Activated naive CD8-positive, alpha-beta T cell (primary cell): ENCODE measurements at regions not wholly inside any gene's neighbourhood (a gene's known extent, or its start where the extent isn't known, plus 50 kb on each side); places are given as distances from the start of the nearest gene placed in this dataset.

Source experiments
- H3K27ac Mint-ChIP-seq: one replicate; pipeline ENCODE4 v1.8.0; 2021; ENCODE audit warnings: mixed read lengths
- H3K27me3 Mint-ChIP-seq: one replicate; pipeline ENCODE4 v1.8.0; 2021; ENCODE audit warnings: mixed read lengths
- H3K36me3 Mint-ChIP-seq: one replicate; pipeline ENCODE4 v1.8.0; 2021; ENCODE audit warnings: mixed read lengths
- H3K4me1 Mint-ChIP-seq: one replicate; pipeline ENCODE4 v1.8.0; 2021; ENCODE audit warnings: low read depth, mixed read lengths
- H3K4me3 Mint-ChIP-seq: one replicate; pipeline ENCODE4 v1.8.0; 2021; ENCODE audit warnings: mild to moderate bottlenecking, mixed read lengths
- H3K9me3 Mint-ChIP-seq: one replicate; pipeline ENCODE4 v1.8.0; 2021; ENCODE audit warnings: low read depth, mixed read lengths

- H3K27ac Mint-ChIP-seq: no peak overlapping the region
- no peaks in the 10 kb centered on the region for H3K9me3 Mint-ChIP-seq
- no peaks in the 10 kb centered on the region for H3K4me1 Mint-ChIP-seq
- H3K27me3 Mint-ChIP-seq: peaks cover 2% of the 10 kb centered on the region
- no peaks in the 10 kb centered on the region for H3K36me3 Mint-ChIP-seq
- H3K4me3 Mint-ChIP-seq: no peak overlapping the region
Measured at GRCh38 chr3:99524559-99524958, 113.8 kb upstream of the COL8A1 start.

- no peaks in the 10 kb centered on the region for H3K36me3 Mint-ChIP-seq
- no peak overlapping the region for H3K27ac Mint-ChIP-seq
- no peaks in the 10 kb centered on the region for H3K4me1 Mint-ChIP-seq
- H3K4me3 Mint-ChIP-seq: no peak overlapping the region
- peaks cover 2% of the 10 kb centered on the region for H3K27me3 Mint-ChIP-seq
- H3K9me3 Mint-ChIP-seq: no peaks in the 10 kb centered on the region
Measured at GRCh38 chr3:99523431-99524127, 114.8 kb upstream of the COL8A1 start.

GRCh38 chr3:99522147-99522546 lies 116.2 kb upstream of the COL8A1 start:
- Mint-ChIP-seq H3K4me1 (no peaks in the 10 kb centered on the region), H3K27me3 (peaks cover 2% of the 10 kb centered on the region), H3K27ac (no peak overlapping the region), H3K9me3 (no peaks in the 10 kb centered on the region), H3K36me3 (no peaks in the 10 kb centered on the region), H3K4me3 (no peak overlapping the region)

- H3K4me3 Mint-ChIP-seq: no peak overlapping the region
- no peak overlapping the region for H3K27ac Mint-ChIP-seq
- no peaks in the 10 kb centered on the region for H3K9me3 Mint-ChIP-seq
- no peaks in the 10 kb centered on the region for H3K36me3 Mint-ChIP-seq
- H3K4me1 Mint-ChIP-seq: no peaks in the 10 kb centered on the region
- peaks cover 2% of the 10 kb centered on the region for H3K27me3 Mint-ChIP-seq
Measured at GRCh38 chr3:99521551-99521950, 116.8 kb upstream of the COL8A1 start.

GRCh38 chr3:99520513-99520912 lies 117.9 kb upstream of the COL8A1 start:
- H3K4me1 Mint-ChIP-seq: no peaks in the 10 kb centered on the region
- H3K27me3 Mint-ChIP-seq: no peaks in the 10 kb centered on the region
- H3K27ac Mint-ChIP-seq: no peak overlapping the region
- no peak overlapping the region for H3K4me3 Mint-ChIP-seq
- no peaks in the 10 kb centered on the region for H3K9me3 Mint-ChIP-seq
- H3K36me3 Mint-ChIP-seq: no peaks in the 10 kb centered on the region

- no peaks in the 10 kb centered on the region for H3K9me3 Mint-ChIP-seq
- no peak overlapping the region for H3K27ac Mint-ChIP-seq
- H3K36me3 Mint-ChIP-seq: no peaks in the 10 kb centered on the region
- no peaks in the 10 kb centered on the region for H3K4me1 Mint-ChIP-seq
- no peak overlapping the region for H3K4me3 Mint-ChIP-seq
- peaks cover 1% of the 10 kb centered on the region for H3K27me3 Mint-ChIP-seq
Measured at GRCh38 chr3:99516936-99517335, 121.5 kb upstream of the COL8A1 start.

- H3K9me3 Mint-ChIP-seq: peaks cover 5% of the 10 kb centered on the region
- no peak overlapping the region for H3K27ac Mint-ChIP-seq
- H3K4me3 Mint-ChIP-seq: no peak overlapping the region
- H3K36me3 Mint-ChIP-seq: no peaks in the 10 kb centered on the region
- peaks cover 1% of the 10 kb centered on the region for H3K27me3 Mint-ChIP-seq
- H3K4me1 Mint-ChIP-seq: no peaks in the 10 kb centered on the region
Measured at GRCh38 chr3:99515891-99516290, 122.5 kb upstream of the COL8A1 start.

GRCh38 chr3:99509224-99509623 lies 129.2 kb upstream of the COL8A1 start:
- Mint-ChIP-seq H3K9me3 (peaks cover 5% of the 10 kb centered on the region), H3K4me1 (no peaks in the 10 kb centered on the region), H3K27ac (no peak overlapping the region), H3K4me3 (no peak overlapping the region), H3K27me3 (peaks cover 1% of the 10 kb centered on the region), H3K36me3 (no peaks in the 10 kb centered on the region)

GRCh38 chr3:99508191-99508590 lies 130.2 kb upstream of the COL8A1 start:
- no peaks in the 10 kb centered on the region for H3K4me1 Mint-ChIP-seq
- peaks cover 1% of the 10 kb centered on the region for H3K27me3 Mint-ChIP-seq
- H3K9me3 Mint-ChIP-seq: peaks cover 5% of the 10 kb centered on the region
- no peaks in the 10 kb centered on the region for H3K36me3 Mint-ChIP-seq
- no peak overlapping the region for H3K27ac Mint-ChIP-seq
- H3K4me3 Mint-ChIP-seq: no peak overlapping the region

- Mint-ChIP-seq H3K9me3 (no peaks in the 10 kb centered on the region), H3K4me3 (no peak overlapping the region), H3K27ac (no peak overlapping the region), H3K36me3 (no peaks in the 10 kb centered on the region), H3K27me3 (no peaks in the 10 kb centered on the region), H3K4me1 (no peaks in the 10 kb centered on the region)
Measured at GRCh38 chr3:99505646-99506269, 132.6 kb upstream of the COL8A1 start.

GRCh38 chr3:99505200-99505599 lies 133.2 kb upstream of the COL8A1 start:
- Mint-ChIP-seq H3K9me3 (no peaks in the 10 kb centered on the region), H3K4me1 (no peaks in the 10 kb centered on the region), H3K36me3 (no peaks in the 10 kb centered on the region), H3K27me3 (no peaks in the 10 kb centered on the region), H3K4me3 (no peak overlapping the region), H3K27ac (no peak overlapping the region)

- Mint-ChIP-seq H3K4me3 (no peak overlapping the region), H3K4me1 (no peaks in the 10 kb centered on the region)
Measured at GRCh38 chr3:99504258-99504657, 134.1 kb upstream of the COL8A1 start.

GRCh38 chr3:99503350-99503749 lies 135.0 kb upstream of the COL8A1 start:
- no peak overlapping the region for H3K4me3 Mint-ChIP-seq
- H3K9me3 Mint-ChIP-seq: no peaks in the 10 kb centered on the region
- no peaks in the 10 kb centered on the region for H3K4me1 Mint-ChIP-seq
- no peaks in the 10 kb centered on the region for H3K27me3 Mint-ChIP-seq
- no peaks in the 10 kb centered on the region for H3K36me3 Mint-ChIP-seq
- H3K27ac Mint-ChIP-seq: no peak overlapping the region

More at GRCh38 chr3:99504258-99504657, 134.1 kb upstream of the COL8A1 start:
- no peaks in the 10 kb centered on the region for H3K36me3 Mint-ChIP-seq
- no peaks in the 10 kb centered on the region for H3K27me3 Mint-ChIP-seq
- no peaks in the 10 kb centered on the region for H3K9me3 Mint-ChIP-seq
- no peak overlapping the region for H3K27ac Mint-ChIP-seq

GRCh38 chr3:99502871-99503270 lies 135.5 kb upstream of the COL8A1 start:
- H3K27me3 Mint-ChIP-seq: no peaks in the 10 kb centered on the region
- no peak overlapping the region for H3K4me3 Mint-ChIP-seq
- H3K36me3 Mint-ChIP-seq: no peaks in the 10 kb centered on the region
- no peaks in the 10 kb centered on the region for H3K4me1 Mint-ChIP-seq
- no peak overlapping the region for H3K27ac Mint-ChIP-seq
- H3K9me3 Mint-ChIP-seq: no peaks in the 10 kb centered on the region

- Mint-ChIP-seq H3K4me1 (no peaks in the 10 kb centered on the region), H3K27ac (no peak overlapping the region), H3K4me3 (no peak overlapping the region)
Measured at GRCh38 chr3:99500485-99500884, 137.9 kb upstream of the COL8A1 start.

More at GRCh38 chr3:99500485-99500884, 137.9 kb upstream of the COL8A1 start:
- peaks cover 4% of the 10 kb centered on the region for H3K9me3 Mint-ChIP-seq
- no peaks in the 10 kb centered on the region for H3K27me3 Mint-ChIP-seq
- no peaks in the 10 kb centered on the region for H3K36me3 Mint-ChIP-seq
